Liver (tissue), 8 donors: ENCODE measurements at regions not wholly inside any gene's neighbourhood (a gene's known extent, or its start where the extent isn't known, plus 50 kb on each side); places are given as distances from the start of the nearest gene placed in this dataset.

Source experiments
- DNase-seq: peaks from one replicate; pipeline ENCODE4 v3.0.0-alpha.2; 2017; ENCODE audit warnings: low spot score
- H3K27ac ChIP-seq, 2 donors: one replicate each; pipeline ENCODE4 v1.7.0; 2013; ENCODE audit warnings: inconsistent platforms in 2 of 2, low read length in 2 of 2, control low read depth in 1 of 2, low read depth in 1 of 2, mild to moderate bottlenecking in 1 of 2
- H3K27me3 ChIP-seq, 4 donors: one replicate each; pipeline versions ENCODE4 v1.6.1 to v1.7.0; 2013; ENCODE audit warnings: low read length in 3 of 4, inconsistent platforms in 1 of 4, mild to moderate bottlenecking in 1 of 4, moderate library complexity in 1 of 4; ENCODE audit not compliant: control insufficient read depth in 4 of 4, insufficient read depth in 4 of 4
- H3K36me3 ChIP-seq, 4 donors: one replicate each; pipeline versions ENCODE4 v1.6.1 to v1.7.0; 2013; ENCODE audit warnings: low read length in 3 of 4, mild to moderate bottlenecking in 3 of 4, low read depth in 1 of 4, moderate library complexity in 1 of 4; ENCODE audit not compliant: control insufficient read depth in 4 of 4, insufficient read depth in 3 of 4
- H3K4me1 ChIP-seq, 4 donors: one replicate each; pipeline versions ENCODE4 v1.6.1 to v1.7.0; 2013; ENCODE audit warnings: low read length in 3 of 4, mild to moderate bottlenecking in 3 of 4, moderate library complexity in 1 of 4; ENCODE audit not compliant: control insufficient read depth in 4 of 4, insufficient read depth in 4 of 4
- H3K4me3 ChIP-seq, 3 donors: one replicate each; pipeline versions ENCODE4 v1.6.1 to v1.7.0; 2013; ENCODE audit warnings: low read length in 3 of 3, control low read depth in 1 of 3, low read depth in 1 of 3, mild to moderate bottlenecking in 1 of 3
- H3K9ac ChIP-seq, 2 donors: one replicate each; pipeline ENCODE4 v1.7.0; 2013; ENCODE audit warnings: low read length in 2 of 2, mild to moderate bottlenecking in 2 of 2, moderate library complexity in 2 of 2, control low read depth in 1 of 2, low read depth in 1 of 2
- H3K9me3 ChIP-seq, 4 donors: one replicate each; pipeline versions ENCODE4 v1.6.1 to v1.7.0; 2013; ENCODE audit warnings: low read length in 3 of 4; ENCODE audit not compliant: control insufficient read depth in 4 of 4
- ATF3 ChIP-seq: IDR thresholded peaks from 2 replicates; pipeline ENCODE4 v1.6.1; 2016; ENCODE audit warnings: antibody characterized with exemption
- CTCF ChIP-seq: fragments of 150-350 bp; IDR thresholded peaks from 2 replicates; pipeline ENCODE4 v1.5.1; 2017; ENCODE audit warnings: improper control_type of control experiment, low read depth, low read length; ENCODE audit not compliant: missing input control
- EGR1 ChIP-seq, 2 donors: IDR thresholded peaks; 2 replicates each; pipeline ENCODE4 v1.6.1; 2016 to 2018; ENCODE audit warnings: antibody characterized with exemption in 2 of 2, low read depth in 2 of 2
- FOXA1 ChIP-seq: IDR thresholded peaks from 2 replicates; pipeline ENCODE4 v1.6.1; 2016; ENCODE audit warnings: antibody characterized with exemption
- FOXA2 ChIP-seq: IDR thresholded peaks from 2 replicates; pipeline ENCODE4 v1.6.1; 2016; ENCODE audit warnings: antibody characterized with exemption
- GABPA ChIP-seq, 2 donors: IDR thresholded peaks in 1 of 2; conservative IDR thresholded peaks in 1 of 2; 2 replicates each; pipeline ENCODE4 v1.6.1; 2016; ENCODE audit warnings: antibody characterized with exemption in 2 of 2, mild to moderate bottlenecking in 1 of 2, moderate library complexity in 1 of 2
- HNF4A ChIP-seq, 2 donors: conservative IDR thresholded peaks; 2 replicates each; pipeline ENCODE4 v1.6.1; 2016; ENCODE audit warnings: antibody characterized with exemption in 2 of 2, mild to moderate bottlenecking in 2 of 2
- HNF4G ChIP-seq: IDR thresholded peaks from 2 replicates; pipeline ENCODE4 v1.6.1; 2016; ENCODE audit warnings: antibody characterized with exemption
- JUND ChIP-seq, 2 donors: IDR thresholded peaks; 2 replicates each; pipeline ENCODE4 v1.6.1; 2016; ENCODE audit warnings: antibody characterized with exemption in 2 of 2
- MAX ChIP-seq: IDR thresholded peaks from 2 replicates; pipeline ENCODE4 v1.6.1; 2016; ENCODE audit warnings: antibody characterized with exemption
- NR2F2 ChIP-seq: IDR thresholded peaks from 2 replicates; pipeline ENCODE4 v1.6.1; 2016; ENCODE audit warnings: antibody characterized with exemption
- RAD21 ChIP-seq, 2 donors: IDR thresholded peaks; 2 replicates each; pipeline ENCODE4 v1.6.1; 2016; ENCODE audit warnings: antibody characterized with exemption in 2 of 2, mild to moderate bottlenecking in 2 of 2
- RXRA ChIP-seq, 2 donors: IDR thresholded peaks; 2 replicates each; pipeline ENCODE4 v1.6.1; 2017 to 2018; ENCODE audit warnings: antibody characterized with exemption in 2 of 2, mild to moderate bottlenecking in 1 of 2
- SP1 ChIP-seq: IDR thresholded peaks from 2 replicates; pipeline ENCODE4 v1.6.1; 2018; ENCODE audit warnings: antibody characterized with exemption, mild to moderate bottlenecking
- TAF1 ChIP-seq: conservative IDR thresholded peaks from 2 replicates; pipeline ENCODE4 v1.6.1; 2016; ENCODE audit warnings: antibody characterized with exemption, mild to moderate bottlenecking
- YY1 ChIP-seq: IDR thresholded peaks from 2 replicates; pipeline ENCODE4 v1.6.1; 2016; ENCODE audit warnings: antibody characterized with exemption, mild to moderate bottlenecking
- ZBTB33 ChIP-seq: IDR thresholded peaks from 2 replicates; pipeline ENCODE4 v1.6.1; 2016; ENCODE audit warnings: antibody characterized with exemption
- WGBS: extraction: QIAGEN DNeasy Blood & Tissue Kit; methylation state at CpG from one replicate; pipeline ENCODE4 v1.1.7; 2013; 5-methylcytosine and 5-hydroxymethylcytosine counted together
- TF ChIP-seq, protein P1 (sequence below): IDR thresholded peaks from 2 replicates; pipeline ENCODE4 v1.6.1; 2016; ENCODE audit warnings: antibody characterized with exemption, mild to moderate bottlenecking
- donor health status: healthy.
- donor health status: healthy.
- donor health status: healthy.
- donor health status: healthy.
- donor health status: healthy.

- 77% methylated on average over 3 of the region's 3 CpGs for WGBS
- Histone ChIP-seq H3K27me3 (no peaks in the 10 kb centered on the region), H3K27ac (no peak overlapping the region), H3K4me1 (no peaks in the 10 kb centered on the region), H3K9ac (no peak overlapping the region), H3K4me3 (no peak overlapping the region), H3K36me3 (no peaks in the 10 kb centered on the region), H3K9me3 (peaks cover 0 to 3% (median 0%) of the 10 kb centered on the region in 4 donors)
- DNase-seq = no peak
- no peak for TF ChIP-seq HNF4A (conservative IDR thresholded peaks at IDR 0.05)
- no peak for TF ChIP-seq MAX
- TF ChIP-seq CTCF = no peak
- no peak for TF ChIP-seq EGR1 (IDR thresholded peaks at IDR 0.05; ENCODE audit: low read depth in 2 of 2)
- TF ChIP-seq, protein P1, sequence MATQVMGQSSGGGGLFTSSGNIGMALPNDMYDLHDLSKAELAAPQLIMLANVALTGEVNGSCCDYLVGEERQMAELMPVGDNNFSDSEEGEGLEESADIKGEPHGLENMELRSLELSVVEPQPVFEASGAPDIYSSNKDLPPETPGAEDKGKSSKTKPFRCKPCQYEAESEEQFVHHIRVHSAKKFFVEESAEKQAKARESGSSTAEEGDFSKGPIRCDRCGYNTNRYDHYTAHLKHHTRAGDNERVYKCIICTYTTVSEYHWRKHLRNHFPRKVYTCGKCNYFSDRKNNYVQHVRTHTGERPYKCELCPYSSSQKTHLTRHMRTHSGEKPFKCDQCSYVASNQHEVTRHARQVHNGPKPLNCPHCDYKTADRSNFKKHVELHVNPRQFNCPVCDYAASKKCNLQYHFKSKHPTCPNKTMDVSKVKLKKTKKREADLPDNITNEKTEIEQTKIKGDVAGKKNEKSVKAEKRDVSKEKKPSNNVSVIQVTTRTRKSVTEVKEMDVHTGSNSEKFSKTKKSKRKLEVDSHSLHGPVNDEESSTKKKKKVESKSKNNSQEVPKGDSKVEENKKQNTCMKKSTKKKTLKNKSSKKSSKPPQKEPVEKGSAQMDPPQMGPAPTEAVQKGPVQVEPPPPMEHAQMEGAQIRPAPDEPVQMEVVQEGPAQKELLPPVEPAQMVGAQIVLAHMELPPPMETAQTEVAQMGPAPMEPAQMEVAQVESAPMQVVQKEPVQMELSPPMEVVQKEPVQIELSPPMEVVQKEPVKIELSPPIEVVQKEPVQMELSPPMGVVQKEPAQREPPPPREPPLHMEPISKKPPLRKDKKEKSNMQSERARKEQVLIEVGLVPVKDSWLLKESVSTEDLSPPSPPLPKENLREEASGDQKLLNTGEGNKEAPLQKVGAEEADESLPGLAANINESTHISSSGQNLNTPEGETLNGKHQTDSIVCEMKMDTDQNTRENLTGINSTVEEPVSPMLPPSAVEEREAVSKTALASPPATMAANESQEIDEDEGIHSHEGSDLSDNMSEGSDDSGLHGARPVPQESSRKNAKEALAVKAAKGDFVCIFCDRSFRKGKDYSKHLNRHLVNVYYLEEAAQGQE = no peak
- no peak for TF ChIP-seq FOXA1
- TF ChIP-seq FOXA2 = no peak
- no peak for TF ChIP-seq SP1
- no peak for TF ChIP-seq HNF4G
- no peak for TF ChIP-seq ZBTB33
- TF ChIP-seq JUND (IDR thresholded peaks at IDR 0.05) = no peak
- no peak for TF ChIP-seq RAD21 (IDR thresholded peaks at IDR 0.05)
- no peak for TF ChIP-seq YY1
- TF ChIP-seq GABPA (IDR thresholded peaks at IDR 0.05 in 1 of 2, conservative IDR thresholded peaks at IDR 0.05 in 1 of 2) = no peak
- TF ChIP-seq TAF1 = no peak
- TF ChIP-seq ATF3 = no peak
- no peak for TF ChIP-seq NR2F2
- no peak for TF ChIP-seq RXRA (IDR thresholded peaks at IDR 0.05)
Measured at GRCh38 chr10:81386817-81387216, 488.2 kb upstream of the NRG3 start.

GRCh38 chr10:81403451-81403850, 471.5 kb upstream of the NRG3 start:
- Histone ChIP-seq H3K9ac (no peak overlapping the region), H3K4me3 (no peak overlapping the region), H3K9me3 (no peaks in the 10 kb centered on the region), H3K36me3 (no peaks in the 10 kb centered on the region), H3K27ac (no peak overlapping the region), H3K4me1 (no peaks in the 10 kb centered on the region), H3K27me3 (no peaks in the 10 kb centered on the region)
- 80% methylated on average over 3 of the region's 3 CpGs for WGBS
- DNase-seq = no peak
- no peak for TF ChIP-seq YY1
- no peak for TF ChIP-seq HNF4G
- TF ChIP-seq CTCF = no peak
- TF ChIP-seq JUND (IDR thresholded peaks at IDR 0.05) = no peak
- TF ChIP-seq, protein P1 = no peak
